Amniotic stem cell (primary cell): ENCODE measurements at regions not wholly inside any gene's neighbourhood (a gene's known extent, or its start where the extent isn't known, plus 50 kb on each side); places are given as distances from the start of the nearest gene placed in this dataset.

ENCODE experiments used
- DNase-seq: peaks from one replicate; lab custom pipeline; 2025; lab: John Stamatoyannopoulos, UW

DNA sequence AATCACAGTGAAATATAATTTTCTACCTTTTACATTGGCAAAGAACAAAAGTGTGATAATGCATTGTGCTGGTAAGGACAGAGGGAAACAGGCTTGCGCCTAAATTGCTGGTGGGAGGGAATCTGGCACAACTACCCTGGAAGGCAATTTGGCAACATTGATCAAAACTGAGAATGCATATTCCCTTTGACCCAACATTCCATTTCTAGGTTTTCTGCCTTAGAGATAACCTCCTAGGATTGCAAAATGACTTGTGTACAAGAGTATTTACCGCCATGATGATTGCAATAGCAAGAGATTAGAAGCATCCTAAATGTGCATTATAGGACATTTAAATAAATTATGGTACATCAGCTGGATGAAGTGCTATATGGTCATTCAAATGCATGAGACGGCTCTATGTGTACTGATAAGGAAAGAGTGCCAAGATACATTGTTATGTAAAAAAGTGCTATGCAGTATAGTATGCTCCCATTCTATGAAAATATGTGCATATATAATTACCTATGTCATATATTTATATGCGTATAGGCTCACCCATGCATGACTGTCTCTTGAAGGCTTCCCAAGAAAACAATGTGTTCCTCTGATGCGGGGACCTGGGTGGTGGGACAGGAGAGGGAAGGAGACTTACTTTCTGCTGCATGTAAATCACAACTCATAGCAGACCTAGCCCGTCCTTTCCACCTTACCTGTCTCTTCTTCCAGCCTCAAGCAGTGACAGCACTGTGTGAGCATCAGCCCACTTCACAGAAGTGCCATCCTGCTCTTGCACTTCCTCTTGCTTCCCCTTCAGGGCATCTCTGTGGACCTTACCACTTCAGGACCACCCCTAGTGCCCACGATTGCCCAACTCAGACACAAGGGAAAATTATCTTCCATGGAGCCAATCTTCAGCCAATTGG, 249.9 kb upstream of the TLE3 start:
- DNase-seq = no peak

DNA sequence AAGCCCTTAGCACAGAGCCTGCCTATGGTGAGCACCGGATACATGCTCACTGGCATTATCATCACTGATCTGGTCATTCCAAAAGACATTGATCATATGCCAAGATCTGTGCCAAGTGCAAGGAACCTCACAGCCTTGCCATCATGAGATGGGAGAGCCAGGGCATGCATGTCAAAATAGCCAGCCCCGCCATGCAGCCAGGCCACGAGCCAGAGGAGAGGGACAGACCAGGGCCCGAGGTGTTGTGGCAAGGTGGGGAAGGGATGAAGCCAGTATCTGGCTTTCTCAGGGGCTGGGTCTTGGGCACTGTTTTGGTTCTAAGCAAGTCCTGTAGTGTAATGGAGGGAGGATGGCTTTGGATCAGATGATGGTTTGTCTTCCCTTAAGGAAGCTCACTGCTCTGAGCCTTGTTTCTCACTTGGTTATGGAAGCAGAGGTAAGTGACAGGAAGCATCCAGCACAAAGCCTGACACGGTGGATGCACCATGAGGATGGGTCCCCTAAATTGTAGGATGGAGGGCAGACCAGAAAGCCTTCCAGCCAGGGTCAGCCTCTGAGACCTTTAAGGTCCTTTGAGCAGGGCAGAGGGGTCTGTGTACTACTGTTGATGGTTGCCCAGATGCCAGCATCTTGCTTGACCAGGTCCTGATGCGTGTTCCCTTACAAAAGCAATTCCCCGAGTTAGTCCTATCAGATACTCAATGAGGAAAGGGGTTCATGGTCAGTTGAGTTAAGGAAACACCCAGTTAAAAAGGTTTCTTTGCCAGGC, 247.7 kb upstream of the TLE3 start:
- DNase-seq = no peak

DNA sequence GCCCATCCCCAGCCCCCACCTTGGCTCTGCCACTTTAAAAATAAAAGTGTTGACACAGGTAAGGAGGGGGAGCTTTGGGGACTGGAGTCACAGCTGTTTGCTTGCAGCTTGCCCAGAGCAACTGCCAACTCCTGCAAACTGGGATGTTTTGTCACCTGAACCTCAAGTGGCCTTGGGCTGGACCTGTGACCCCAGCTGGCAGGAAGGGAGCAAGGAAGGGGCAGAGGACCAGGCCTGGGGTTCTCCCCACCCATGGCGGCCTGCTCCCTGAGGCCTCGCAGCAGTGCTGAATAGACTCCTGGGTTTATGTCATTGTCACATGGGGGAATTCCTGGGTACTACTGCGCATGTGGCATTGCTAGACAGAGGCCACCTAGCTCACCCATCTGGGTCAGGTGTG, 246.9 kb upstream of the TLE3 start:
- no peak for DNase-seq

DNA sequence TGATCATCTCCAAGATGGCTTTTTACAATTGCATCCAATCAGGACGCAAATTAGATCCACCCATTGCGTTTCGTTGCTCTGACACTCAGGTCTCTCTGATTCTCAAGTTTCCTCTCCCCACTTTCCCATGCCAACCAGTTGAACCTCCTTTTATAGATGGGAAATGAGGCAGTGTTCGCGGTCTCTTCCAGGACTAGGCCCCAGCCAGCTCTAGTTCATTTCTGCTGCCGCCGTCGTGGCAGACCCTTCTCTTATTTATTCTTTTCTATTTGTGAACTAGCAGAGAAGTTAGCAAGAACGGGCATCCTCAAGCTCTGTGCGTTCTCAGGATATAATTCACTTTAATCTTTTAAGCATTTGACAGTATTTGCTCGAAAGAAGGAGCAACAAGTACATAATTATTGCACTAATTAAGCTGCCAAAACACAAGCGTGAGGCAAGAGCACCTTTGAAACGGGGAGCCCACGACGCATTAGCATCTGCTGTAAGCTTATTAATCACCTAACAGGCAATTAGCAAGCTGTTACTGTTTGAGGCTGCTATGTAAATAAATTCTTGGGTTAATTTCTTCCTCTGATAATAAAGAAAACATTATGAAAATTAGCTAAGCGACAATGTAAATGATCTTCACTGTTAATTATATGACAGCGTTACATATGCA, 246.4 kb upstream of the TLE3 start:
- DNase-seq = no peak

DNA sequence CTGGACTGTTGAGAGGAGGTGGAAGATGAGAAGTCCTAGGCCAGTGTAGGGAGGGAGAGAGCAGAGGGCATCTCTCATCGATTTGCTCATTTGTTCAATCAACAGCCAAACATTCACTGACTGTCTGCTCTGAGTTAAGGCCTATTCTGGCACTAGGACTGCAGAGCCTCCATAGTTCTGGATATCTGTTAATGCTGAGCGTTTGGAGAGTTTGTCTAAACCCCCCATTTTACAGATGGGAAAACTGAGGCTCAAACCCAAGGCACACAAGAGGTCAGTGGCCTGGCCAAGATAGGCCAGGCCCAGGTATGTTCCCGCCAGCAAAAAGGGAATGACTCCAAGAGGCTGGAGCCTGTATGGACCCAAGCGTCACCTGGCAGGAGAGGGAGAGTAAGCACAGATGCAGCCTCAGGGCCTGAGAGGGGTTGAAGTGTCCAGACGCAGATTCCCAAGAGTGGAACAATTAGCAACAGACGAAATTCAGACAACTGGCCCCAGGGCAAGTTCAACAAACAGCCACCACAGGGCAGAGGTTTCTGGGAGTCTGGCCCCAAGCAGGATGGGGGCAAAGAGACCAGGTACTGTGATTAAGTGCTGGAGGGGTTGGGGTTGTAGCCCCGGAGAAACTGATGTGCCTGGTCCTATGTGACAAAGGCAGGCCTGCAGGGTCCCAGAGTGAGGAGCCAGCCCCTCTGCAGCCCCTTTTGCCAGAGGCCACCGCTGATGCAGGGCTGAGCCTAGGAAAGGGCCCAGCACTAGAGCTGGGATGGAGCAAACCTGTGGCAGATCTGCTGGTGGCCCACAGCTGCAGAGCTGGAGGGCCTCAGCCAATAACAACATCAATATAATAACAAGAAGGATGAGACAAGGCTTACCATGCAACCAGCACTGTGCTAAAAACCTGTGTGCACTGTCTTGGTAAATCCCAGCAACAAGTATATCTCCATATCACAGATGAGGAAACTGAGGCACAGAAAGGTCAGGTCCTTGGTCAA, 245.1 kb upstream of the TLE3 start:
- no peak for DNase-seq

DNA sequence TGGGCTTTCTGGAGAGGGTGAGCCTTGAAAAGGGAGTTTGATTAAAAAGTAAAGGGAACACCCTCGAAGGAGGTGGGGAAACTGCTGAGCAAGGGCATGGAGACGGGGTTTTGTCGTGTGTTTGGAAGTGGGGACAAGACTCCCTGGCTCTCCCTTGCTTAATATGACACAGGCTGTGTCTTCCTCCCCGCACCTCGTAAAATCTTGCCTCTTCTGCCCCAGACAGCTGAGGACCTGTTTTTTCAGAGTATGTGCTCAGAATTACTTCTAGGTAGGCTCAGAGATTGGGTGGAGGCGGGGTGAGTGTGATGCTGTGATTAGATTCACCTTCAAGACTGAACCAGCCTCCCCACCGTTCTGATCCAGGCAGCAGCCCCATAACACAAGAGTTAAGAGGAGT, 244.4 kb upstream of the TLE3 start:
- DNase-seq = no peak

DNA sequence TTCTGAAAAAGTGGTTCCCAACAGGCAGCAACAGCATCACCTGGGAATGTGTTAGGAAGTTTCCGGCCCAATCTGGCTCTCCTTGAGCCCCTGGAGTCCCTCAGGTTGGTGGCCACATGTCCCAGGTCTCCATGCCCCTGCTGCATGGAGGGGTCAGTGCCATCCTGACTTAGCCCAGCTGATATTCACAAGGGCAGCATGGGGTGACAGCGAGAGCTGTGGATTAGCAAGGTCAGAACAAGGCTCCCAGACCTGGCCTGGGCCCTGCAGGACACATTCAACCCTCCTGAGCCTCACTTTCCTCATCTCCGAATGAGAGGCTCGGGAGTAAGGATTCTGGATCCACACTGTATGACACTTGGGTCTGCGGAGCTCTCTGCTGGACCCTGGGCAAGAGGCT, 243.8 kb upstream of the TLE3 start:
- DNase-seq = no peak

DNA sequence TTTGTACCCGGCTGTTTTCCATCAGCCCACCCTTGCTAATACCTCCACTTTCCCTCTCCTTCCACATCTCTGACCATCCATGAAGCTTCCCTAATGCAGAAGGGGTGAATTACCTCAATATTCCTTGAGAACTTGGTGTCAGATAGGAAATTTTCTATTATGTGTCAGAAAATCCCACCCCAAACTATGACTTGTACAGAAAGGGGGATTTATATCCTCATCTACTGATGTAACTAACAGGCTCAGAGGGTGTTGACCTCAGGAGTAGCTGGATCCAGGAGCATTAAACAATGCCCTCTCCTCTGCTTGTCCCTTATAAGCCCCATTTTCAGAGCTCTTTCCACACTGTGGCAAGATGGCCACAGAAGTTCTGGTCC, 242.8 kb upstream of the TLE3 start:
- no peak for DNase-seq

DNA sequence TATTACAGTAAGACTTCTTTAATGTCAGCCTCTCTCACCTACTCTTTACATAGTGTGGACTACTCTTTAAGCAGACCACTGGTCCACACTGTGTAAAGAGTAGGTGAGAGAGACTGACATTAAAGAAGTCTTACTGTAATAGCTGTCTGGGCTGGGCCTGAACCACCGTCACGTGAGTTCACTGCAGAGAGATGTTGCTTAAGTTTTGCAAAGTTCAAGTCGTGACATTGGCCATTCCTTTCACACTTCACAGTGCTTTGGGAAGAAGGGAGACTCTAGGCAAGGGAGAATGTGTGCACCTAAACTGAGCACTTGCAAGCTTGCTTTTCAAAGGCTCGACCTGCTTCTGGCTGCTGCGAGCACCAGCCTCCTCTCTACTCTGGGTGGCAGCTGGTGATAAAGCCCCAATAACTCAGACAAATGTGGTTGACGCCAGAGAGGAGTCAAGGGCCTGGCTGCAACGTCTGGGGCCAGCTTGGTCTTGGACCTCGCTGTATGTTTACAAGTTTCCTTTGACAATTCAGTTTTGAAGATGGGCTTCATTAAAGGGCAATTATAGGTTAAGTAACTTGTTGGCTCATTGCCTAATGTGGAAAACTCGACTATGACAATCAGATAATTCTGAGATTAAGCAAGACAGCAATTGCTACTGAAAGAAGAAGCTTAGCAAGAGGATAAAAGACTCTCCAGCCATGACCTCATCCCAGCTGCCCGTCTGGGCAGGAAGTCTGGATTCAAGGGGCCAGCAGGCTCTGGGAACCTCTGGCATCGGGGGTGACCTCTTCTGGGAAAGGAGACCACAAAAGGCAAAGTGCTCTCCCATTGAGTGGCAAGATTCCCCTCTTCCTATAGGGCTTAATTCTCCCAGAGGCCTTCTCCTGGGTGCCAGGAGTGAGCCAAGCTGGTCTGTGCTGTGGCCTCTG, 242.1 kb upstream of the TLE3 start:
- no peak for DNase-seq

DNA sequence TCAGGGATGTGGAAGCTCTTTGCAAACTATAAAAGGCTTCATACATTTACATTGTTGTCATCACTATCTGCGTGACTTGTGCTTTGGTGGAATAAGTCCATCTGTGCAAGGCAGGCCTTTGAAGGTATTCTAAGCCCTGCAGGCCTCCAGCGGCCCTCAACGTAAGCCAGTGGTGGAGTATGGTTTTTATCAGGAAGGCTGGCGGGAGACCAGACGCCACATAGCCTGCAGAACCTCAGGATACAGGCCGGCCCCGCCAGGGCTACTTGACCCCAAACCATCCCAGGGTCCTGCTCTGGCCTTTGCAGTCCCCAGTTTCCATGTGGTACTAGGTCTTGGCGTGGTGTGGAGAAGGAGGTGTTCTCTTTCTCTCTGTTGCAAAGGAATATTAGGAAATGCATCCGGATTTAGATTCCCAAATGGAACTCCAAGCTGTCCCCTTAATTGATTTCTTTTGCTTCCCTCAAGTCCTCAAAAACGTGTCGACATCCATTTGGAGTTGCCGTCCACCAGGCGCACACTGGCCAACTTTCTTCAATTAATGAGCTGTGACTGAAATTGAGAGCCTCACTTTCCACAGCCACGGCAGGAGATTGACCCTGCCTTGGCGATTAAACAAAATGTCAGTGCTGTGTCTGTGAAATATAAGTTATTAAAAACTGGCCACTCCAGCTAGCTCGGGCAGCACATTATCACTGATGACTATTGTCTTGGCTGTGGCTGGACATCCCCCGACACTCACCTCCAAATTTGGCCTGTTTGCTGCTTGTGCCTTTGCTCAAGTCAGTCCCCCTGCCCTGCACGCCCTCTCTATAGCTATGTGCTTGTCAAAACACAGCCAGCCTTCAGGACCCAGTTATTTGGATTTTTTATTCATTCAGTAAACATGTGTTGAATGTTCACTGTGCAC, 239.8 kb upstream of the TLE3 start:
- DNase-seq = no peak

DNA sequence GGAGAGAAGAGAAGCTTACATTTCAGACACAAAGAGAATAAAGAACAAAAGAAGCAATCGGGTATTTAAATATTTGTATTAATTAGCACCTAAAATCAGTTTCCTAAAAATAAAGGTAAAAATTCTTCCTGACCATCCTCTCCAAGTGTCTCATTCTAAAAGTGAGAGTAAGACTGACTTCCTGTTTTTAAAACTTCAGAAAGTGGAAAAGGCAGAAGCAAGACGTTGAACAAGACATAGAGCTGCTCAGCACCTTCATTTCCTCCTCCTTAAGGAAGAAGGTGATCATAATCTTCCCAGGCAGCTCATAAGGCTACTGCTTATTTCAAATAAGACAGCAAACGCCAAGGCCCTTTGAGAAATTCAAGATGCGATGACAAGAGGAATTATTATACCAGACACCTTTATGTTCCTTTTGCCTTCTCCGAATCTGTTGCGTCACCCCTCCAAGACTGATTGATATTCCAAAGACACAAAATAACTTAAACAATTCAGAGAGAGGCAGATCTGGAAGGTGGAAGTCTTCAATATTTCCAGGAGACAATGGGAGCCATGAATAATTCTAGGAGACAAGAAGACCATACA, 238.8 kb upstream of the TLE3 start:
- no peak for DNase-seq

DNA sequence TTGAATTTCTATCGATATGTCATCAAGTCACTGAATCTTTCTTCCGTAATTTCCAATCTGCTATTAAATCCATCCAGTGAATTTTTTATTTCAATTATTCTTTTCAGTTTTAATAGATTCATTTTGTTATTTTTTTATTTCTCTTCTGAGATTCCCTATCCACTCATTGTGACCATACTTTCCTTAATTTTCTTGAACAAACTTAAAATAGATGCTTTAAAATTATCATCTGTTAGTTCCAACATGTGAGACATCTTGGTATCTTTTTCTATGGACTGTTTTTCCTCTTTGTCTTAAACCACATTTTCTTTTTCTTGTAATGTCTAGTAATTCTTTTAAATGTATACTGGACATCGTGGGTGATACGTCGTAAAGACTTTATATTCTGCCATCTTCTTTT, 236.6 kb upstream of the TLE3 start:
- no peak for DNase-seq

DNA sequence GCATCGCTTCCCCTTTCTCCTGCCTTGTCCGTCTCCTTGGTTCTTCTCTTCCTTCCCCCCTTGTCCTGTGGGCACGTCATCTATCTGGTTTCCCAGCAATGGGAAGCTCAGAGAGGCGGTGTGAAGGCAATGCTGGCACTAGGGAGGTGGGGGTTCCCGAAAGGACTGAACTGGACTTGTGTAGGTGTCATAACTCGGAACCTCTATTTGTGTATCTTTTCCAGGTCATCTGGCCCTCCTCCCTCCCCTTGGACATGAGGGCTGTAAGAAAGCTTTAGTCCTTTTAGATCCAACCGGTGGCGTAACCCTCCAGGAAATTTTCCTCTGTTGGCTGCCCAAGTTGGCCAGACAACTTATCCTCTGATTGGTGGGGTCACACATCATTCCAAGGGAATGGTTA, 231.5 kb upstream of the TLE3 start:
- DNase-seq = no peak

DNA sequence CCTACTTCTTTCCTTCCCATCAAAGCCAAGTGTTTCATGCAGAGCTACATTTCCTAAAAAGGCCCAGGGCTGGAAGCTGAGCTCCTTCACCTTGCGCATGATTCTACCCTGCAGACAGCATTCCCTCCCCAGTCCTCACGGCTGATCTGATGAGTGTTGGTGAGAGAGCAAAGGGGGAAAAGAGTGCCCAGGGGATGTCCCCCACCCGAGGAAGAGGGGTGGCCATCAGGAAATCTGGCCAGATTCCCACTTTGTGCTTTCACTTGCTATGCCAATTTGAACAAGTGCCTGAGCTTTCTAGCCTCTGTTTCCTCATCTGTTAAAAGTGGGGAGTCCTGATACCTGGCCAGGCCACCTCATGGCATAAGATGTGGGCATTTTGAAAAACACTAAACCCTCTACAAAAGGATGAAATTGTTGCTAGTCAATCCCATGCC, 231.0 kb upstream of the TLE3 start:
- no peak for DNase-seq

DNA sequence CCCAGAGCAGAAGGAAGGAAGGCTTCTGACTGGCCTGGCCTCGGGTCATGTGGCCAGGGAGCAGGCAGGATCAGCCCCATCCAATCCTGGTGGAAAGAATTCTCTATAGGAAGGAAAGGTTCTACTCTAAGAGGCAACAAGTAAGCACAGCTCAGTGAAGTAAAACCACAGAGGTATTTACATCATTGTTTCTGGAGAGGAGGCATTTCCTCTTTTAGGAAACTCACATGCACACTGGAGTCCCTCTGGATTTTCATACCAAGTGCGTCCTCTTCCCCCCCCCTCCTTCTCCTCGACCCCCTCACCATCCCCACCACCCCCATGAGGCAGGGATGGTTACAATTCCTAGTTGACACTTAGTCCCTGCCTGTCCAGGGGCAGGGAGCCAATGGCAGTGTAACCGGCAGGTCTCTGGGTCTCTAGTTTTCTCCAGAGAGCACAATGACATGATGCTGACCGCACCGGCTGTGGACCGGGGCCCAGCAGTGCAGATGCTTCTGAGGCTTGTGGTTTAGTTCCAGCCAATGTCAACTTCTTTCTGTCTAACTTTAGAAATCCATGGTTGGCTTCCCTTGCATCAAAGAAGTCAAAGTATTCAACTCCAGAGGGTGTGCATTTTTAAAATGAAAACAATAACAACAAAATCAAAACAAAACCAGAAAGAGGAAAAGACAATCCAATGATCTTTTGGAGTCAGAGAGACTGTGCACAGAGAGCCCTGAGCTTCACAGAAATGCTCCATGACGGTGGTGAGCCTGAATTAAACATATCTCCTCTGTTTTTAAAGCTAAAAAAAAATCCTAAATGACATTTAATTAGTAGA, 230.3 kb upstream of the TLE3 start:
- no peak for DNase-seq

DNA sequence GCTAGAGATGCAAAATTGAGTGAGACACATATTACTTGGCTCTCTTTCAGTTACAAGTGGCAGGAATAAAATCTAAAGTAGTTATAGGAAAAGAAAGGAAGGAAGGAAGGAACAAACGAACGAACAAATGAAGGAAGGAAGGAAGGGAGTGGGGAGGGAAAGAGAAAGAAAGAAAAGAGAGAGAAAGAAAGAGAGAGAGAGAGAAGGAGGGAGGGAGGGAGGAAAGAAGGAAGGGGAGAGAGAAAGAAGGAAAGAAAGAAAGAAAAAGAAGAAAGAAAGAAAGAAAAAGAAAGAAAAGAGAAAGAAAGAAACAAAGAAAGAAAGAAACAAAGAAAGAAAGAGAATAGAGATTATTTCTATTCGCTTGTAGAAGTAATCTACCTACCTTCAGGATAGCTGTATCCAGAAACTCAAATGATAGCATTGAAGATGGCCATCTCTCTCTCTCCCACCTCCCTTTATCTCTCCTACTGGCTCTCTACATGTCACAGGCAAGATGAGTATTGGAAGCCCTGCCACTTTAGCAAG, 229.7 kb upstream of the TLE3 start:
- no peak for DNase-seq

DNA sequence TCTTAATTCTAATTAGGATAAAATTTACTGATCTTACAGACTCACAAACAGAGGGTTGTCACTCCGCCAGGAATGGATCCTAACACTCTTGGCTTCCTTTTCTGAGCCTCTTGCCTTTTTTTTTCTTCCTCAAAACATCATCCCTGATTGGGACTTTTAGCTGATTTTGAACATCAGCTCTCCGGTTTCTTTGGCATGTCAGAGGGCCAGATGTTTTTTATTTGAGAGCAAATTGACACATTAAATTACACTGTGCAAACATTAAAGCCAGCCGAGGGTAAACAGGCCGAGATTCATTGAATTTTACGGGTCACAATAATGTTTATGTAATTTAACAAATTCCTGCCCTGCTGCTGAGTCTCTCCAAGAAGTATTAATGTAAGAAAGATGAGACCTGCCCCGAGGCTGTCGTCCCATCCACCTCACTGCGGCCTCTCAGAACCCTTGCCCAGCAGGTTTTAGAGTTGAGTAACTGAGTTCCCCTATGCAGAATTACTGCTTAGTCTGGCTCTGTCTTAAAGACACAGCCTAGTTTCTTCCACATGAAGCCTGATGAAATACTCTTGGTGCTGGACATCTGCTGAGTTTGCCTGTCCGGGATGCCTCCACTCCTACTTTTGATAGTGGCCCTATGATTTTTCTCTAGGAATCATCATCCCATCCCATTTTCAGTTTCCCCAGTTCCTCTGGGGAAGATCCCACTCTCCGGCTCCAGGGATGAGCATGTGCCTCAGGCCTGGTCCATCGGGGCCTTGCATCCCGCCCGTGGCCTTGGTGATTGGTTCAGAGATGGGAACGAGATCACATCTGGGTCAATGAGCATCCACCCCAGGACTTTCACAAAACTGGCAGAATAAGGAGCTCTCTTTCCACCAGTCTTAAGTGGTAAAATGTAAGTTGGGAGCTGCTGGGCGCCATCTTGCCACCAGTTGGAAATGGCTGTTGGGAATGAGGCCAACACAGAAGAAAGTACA, 226.6 kb upstream of the TLE3 start:
- DNase-seq = peak; percentile 66
